H7 (cell line): ENCODE measurements at regions not wholly inside any gene's neighbourhood (a gene's known extent, or its start where the extent isn't known, plus 50 kb on each side); places are given as distances from the start of the nearest gene placed in this dataset.

Source experiments
- DNase-seq: peaks from one replicate; pipeline ENCODE4 v3.0.0; 2012
- H3K27me3 ChIP-seq: 2 replicates; pipeline ENCODE4 v1.6.0; 2011; ENCODE audit warnings: mild to moderate bottlenecking, low read length; ENCODE audit not compliant: control insufficient read depth, insufficient read depth
- H3K36me3 ChIP-seq: replicated peaks from 2 replicates; pipeline ENCODE4 v1.5.1; 2011; ENCODE audit warnings: low read length; ENCODE audit not compliant: control insufficient read depth, insufficient read depth
- H3K4me3 ChIP-seq: 2 replicates; pipeline ENCODE4 v1.5.1; 2011; ENCODE audit warnings: low read depth, mild to moderate bottlenecking, control low read depth, low read length, moderate library complexity; ENCODE audit not compliant: insufficient read depth

DNA sequence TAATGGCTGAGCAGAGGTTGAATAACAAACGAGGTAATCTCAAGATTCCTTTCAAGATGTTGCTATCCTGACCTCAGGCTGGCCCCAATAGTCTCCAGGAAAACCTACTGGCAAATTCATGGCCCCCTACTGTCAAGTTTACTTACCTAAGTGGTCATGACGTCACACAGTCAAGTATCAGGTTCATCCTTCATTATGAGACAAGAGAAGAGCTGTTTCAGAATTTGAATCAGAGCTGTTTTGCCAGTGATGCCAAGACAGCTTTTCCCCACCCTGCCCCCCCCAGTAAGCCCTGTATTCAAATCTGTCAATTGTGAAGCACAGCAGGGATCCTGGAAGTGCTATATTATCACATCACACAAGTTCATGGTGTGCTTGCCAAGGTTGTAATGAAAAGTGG lies 509.6 kb downstream of the NOVA1 start:
- peak; percentile 26 for DNase-seq
- H3K36me3 ChIP-seq, result no peaks in the 10 kb centered on the region
- no peaks in the 10 kb centered on the region for H3K27me3 ChIP-seq
- H3K4me3 ChIP-seq, result no peak overlapping the region

DNA sequence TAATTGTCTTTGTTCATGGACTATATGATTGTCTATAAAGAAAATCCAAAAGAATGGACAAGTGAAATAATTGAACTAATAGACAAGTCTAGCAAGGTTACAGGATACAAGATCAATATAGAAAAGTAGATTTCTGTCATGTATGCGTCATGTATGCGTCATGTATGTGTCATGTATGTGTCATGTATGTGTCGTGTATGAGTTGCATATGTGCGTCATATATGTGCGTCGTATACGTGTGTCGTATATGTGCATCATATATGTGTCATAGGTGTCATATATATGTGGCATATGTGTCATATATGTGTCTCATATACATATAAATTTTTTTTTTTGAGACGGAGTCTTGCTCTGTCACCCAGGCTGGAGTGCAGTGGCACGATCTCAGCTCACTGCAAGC lies 516.8 kb downstream of the NOVA1 start:
- no peak for DNase-seq
- H3K36me3 ChIP-seq, result no peaks in the 10 kb centered on the region
- no peaks in the 10 kb centered on the region for H3K27me3 ChIP-seq
- H3K4me3 ChIP-seq, result no peak overlapping the region

DNA sequence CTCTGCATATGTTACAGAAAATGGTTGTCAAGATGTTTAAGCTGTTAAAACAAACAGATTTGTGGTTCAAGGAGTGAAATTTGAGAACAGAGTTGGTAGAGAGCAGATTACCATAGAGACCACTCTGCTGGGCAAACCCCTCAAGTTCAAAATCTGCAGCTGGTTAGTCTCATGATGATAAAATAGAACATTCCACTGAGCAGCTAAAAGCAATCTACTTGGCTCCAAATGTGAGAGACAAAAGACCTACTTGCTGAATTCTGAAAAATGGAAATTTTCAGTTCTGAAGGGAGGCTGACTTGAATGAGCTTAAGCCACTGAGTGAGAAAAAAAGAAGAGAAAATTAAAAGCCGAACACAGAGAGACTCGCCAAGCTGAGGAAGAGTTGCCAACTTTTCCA lies 519.3 kb downstream of the NOVA1 start:
- no peak for DNase-seq
- no peaks in the 10 kb centered on the region for H3K27me3 ChIP-seq
- no peak overlapping the region for H3K4me3 ChIP-seq
- H3K36me3 ChIP-seq, result no peaks in the 10 kb centered on the region

DNA sequence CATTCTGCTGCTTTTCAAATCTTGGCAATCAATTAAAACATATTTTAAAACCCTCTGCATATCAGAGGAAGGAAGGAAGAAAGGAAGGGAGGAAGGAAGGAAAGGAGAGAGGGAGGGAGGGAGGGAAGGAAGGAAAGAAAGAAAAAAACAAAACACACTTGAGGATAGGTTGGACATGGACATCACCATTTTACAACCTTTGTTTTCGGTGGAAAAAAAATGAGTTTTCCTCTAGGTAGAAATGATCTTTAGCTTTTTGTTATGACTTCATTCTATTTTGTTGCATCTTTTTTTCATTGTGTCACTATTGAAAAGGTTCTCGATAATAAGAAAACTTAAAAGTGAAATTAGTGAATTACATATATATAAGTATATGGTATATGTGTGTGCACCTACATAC lies 522.9 kb downstream of the NOVA1 start:
- DNase-seq, result no peak
- Histone ChIP-seq H3K36me3 (no peaks in the 10 kb centered on the region), H3K27me3 (no peaks in the 10 kb centered on the region), H3K4me3 (no peak overlapping the region)

DNA sequence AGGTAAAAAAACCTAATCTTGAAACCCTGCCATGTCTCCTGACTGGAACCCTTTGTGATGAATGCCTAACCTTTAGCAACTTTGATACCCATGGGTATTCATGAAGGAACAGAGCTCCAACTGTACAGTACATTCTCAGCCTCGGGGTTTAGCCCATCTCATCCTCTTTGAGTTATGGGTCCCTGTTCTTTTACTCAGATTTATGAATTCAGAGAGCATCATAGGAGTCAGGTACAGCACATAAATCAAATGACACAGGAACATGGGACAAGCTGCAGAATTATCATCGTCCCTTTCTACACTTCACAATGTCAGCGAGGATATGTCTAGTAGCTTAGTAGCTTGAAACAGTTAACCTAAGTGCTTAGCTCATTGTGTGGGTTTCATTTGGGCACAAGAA lies 527.4 kb downstream of the NOVA1 start:
- Histone ChIP-seq H3K27me3 (no peaks in the 10 kb centered on the region), H3K36me3 (no peaks in the 10 kb centered on the region), H3K4me3 (no peak overlapping the region)
- no peak for DNase-seq

DNA sequence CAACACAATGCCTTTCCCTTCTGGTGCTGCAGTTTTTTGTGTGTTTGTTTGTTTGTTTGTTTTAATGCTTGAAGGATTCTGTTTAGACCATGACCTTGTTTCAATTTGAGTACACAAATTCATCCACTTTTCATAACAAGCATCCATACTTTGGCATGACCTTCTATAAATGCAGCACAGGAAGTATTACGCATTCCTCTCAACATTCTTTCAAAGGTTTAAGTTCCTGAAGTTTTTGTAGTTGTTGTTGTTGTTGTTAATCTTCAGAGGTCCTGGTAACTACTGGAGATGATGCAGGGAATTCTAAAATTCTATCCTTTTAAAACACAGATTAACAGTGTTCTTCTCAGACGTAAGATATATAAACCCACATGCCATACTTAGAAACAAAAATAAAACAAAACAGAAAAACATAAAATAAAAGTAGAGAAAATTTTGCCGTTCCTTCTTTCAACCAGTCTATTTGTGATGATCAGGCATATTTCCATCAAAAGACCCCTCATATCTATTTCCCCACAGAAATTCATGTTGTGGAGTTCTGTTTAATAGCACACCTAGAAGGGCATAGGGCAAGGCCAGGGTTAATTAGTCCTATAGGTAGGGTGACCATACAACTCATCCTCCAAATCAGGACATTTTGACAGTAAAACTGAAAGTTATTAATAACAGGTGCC lies 529.9 kb downstream of the NOVA1 start:
- H3K4me3 ChIP-seq, result no peak overlapping the region
- no peak for DNase-seq
- no peaks in the 10 kb centered on the region for H3K36me3 ChIP-seq
- H3K27me3 ChIP-seq, result no peaks in the 10 kb centered on the region

DNA sequence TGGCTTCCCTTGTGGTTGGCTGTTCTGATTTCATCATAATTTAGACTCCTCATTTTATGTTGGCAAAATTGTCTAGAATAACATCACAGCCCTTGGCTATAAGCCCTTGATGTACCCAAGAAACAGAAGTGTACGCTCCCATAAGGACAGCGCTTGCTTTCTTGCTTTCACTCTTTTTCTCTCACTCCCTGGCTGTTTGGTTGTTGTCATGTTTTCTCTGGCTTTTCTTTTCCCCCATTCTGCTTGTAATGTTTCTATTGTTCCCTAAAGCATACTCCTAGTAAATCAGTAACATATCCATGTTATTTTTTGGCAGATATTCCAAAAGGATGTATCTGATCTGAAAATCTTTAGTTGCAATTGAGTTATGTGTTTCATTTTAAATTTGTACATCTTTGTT lies 530.5 kb downstream of the NOVA1 start:
- Histone ChIP-seq H3K27me3 (no peaks in the 10 kb centered on the region), H3K4me3 (no peak overlapping the region), H3K36me3 (no peaks in the 10 kb centered on the region)
- no peak for DNase-seq

DNA sequence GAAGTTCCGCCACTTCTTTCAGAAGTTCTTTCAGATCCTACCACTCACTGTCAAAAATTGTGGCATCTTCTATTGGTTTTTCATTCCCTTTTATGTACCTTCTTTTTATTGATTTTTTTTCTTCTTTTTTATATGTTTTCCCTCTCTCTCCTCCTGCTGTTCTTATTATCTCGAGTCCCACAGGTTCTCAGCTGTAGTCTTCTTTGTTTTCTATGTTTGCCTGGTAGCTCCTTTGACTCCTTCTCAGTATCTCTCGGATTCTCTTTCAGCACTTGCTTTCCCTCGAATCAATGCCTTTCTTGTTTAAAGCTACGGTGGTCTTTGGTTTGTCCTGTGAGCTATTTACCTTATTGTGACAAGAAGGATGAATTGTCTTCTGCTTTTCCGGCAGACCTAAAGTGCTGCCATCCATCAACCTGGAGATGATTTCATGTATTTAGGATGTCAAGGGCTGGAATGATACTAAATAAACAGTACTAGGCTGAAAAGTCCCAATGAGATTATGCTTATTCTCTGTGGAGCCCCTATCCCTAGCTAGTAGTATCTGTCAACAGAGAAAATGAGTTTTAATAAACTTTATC lies 541.7 kb downstream of the NOVA1 start:
- H3K4me3 ChIP-seq, result no peak overlapping the region
- no peaks in the 10 kb centered on the region for H3K36me3 ChIP-seq
- no peak for DNase-seq
- no peaks in the 10 kb centered on the region for H3K27me3 ChIP-seq

DNA sequence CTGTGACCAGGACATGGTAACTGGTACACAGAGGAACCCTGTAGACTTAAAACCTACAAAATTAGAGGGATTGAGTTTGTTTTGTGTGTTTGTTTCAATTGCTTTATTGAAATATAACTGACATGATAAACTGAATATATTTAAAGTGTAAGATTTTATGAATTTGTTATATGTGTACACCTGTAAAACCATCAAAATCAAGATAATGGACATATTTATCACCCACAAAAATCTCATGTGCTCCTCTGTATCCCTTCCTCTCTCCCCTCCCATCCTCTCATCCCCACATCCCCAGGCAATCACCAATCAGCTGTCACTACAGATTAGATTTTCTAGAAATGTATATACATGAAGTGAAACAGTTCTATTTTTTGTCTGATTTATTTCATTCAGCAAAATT lies 565.5 kb downstream of the NOVA1 start:
- Histone ChIP-seq H3K27me3 (no peaks in the 10 kb centered on the region), H3K36me3 (no peaks in the 10 kb centered on the region), H3K4me3 (no peak overlapping the region)
- DNase-seq, result no peak

DNA sequence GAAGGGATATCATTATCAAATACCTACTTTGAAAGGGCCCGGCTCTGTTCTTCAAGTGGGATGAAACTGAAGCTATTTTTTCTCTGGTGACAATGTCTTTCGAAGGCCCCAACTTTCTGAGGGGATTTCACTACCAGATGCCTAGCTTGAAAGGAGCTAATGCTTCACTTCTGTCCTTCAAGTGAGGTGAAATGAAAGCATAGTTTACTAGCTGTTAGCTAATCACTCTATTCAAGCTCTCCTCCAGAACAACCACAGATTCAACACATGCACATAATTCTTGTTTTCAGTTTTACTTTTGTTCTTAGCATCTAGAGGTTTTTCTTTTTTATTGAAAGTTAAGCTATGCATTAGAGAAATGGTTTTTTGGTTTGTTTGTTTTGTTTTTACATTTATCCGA lies 571.4 kb downstream of the NOVA1 start:
- no peaks in the 10 kb centered on the region for H3K27me3 ChIP-seq
- H3K4me3 ChIP-seq, result no peak overlapping the region
- H3K36me3 ChIP-seq, result no peaks in the 10 kb centered on the region
- no peak for DNase-seq

DNA sequence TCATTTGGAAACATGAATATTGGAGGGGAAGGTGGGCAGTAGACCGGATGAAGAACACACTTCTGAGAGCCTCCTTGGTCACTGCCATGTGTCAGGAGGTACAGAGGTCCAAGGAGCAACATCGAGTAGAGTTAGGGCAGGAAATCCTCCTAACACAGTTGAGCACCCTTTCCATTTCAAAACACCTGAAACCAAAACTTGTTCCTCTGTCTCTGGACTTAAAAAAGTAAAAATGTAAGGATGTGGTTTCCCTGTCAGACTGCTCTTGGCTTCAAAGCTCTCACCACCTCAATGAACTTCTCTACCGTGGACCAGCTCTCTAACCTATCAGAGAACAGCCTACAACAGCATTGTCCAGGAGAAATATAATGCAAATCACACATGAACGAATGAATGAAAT lies 573.9 kb downstream of the NOVA1 start:
- Histone ChIP-seq H3K27me3 (no peaks in the 10 kb centered on the region), H3K4me3 (no peak overlapping the region), H3K36me3 (no peaks in the 10 kb centered on the region)
- DNase-seq, result no peak

DNA sequence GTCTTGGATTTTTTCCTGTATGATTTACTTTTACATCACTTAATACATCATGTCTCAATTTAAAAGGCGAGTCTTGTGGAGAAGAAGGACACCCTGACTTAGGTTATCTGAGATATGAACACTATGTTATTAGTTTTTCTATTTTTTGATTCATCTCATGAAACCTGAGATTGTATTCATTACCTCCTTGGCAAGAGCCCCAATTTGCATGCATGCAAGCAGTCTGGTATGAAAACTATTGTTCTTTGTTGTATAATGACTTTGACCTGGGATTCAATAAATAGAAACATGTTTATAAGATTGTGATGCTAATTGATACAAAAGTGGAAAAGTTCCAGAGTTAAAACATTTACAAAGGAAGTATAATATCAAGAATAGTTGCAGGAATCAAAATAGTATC lies 576.1 kb downstream of the NOVA1 start:
- Histone ChIP-seq H3K4me3 (no peak overlapping the region), H3K27me3 (no peaks in the 10 kb centered on the region), H3K36me3 (no peaks in the 10 kb centered on the region)
- DNase-seq, result no peak

DNA sequence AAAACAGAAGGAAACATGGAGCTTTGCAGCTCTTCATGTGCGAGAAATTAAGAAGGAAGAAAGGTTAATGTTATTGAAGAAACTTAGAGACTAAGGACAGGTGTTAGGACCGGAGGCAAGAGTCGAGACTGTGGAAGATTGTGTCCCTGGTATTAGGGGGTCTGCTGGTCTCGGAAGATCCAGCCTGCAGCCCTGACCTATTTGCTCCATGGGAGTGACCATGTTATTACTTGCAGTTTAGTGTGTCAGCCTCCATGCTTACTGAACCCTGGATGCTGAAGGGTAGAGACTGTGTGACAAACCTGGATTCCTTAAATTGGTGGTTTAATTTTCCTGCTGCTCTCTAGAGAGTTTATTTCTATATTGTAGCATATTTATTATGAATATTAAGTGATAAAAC lies 580.6 kb downstream of the NOVA1 start:
- DNase-seq, result no peak

DNA sequence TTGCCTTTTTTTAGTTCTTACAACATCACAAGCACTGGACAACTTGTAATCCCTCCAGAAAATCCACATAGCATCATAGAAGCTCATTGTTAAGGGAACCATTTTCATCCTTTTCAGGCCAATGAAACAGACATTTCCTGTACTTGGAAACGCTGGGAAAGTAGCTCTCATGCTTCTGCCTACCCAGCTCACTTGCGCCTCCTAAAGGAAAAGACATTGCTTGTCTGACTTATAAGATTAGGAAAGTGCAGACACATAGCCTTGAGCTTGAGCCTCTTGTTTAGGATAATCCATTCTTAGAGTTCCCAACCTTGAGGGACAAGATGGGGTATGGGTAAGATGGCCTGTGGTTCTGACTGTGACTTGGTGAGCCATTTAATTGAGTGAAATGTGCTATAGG lies 589.5 kb downstream of the NOVA1 start:
- DNase-seq, result peak; percentile 7
- no peaks in the 10 kb centered on the region for H3K36me3 ChIP-seq
- no peak overlapping the region for H3K4me3 ChIP-seq
- no peaks in the 10 kb centered on the region for H3K27me3 ChIP-seq

More for the DNA sequence above, 580.6 kb downstream of the NOVA1 start:
- H3K4me3 ChIP-seq, result no peak overlapping the region
- H3K27me3 ChIP-seq, result no peaks in the 10 kb centered on the region
- H3K36me3 ChIP-seq, result no peaks in the 10 kb centered on the region

DNA sequence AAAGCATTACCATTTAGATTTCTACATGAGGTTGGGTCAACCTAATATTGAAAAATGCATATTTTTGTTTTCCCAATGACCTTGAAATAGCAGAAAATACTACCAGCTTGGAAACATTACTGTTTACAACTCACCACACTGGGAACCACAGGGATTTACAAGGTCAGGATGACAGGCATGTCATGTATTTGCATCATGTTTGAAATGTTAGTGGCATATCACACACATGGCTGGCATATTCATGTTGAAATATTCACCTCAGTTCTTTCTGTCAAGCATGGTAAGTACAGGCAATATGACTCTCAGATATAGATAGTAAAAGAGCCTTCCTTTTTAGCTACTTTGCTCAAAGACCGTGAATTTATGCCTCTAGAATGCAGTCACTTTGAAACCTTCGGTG lies 593.5 kb downstream of the NOVA1 start:
- no peaks in the 10 kb centered on the region for H3K27me3 ChIP-seq
- H3K36me3 ChIP-seq, result no peaks in the 10 kb centered on the region
- DNase-seq, result no peak
- H3K4me3 ChIP-seq, result no peak overlapping the region

DNA sequence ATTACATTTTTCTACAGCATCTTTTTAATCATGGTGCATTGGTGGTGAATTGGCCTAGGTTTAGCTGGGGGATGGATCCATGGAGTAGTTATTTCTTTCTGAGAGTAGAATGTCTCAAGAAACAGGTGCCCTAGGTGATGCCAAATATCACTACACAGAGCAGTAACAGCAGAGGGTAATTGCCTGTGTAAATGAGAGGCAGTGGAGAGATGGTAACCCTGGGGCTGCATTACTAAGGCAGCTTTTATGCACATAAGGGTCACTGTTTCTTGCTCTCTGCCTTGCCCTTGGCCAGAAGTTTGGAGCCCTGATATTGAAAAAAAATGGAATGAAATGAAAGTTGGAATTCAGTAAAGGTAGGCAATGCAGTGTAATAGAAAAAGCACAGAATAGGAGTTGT lies 604.0 kb downstream of the NOVA1 start:
- H3K4me3 ChIP-seq, result no peak overlapping the region
- H3K27me3 ChIP-seq, result no peaks in the 10 kb centered on the region
- DNase-seq, result no peak
- no peaks in the 10 kb centered on the region for H3K36me3 ChIP-seq
